C4-2B (cell line): ENCODE measurements at regions not wholly inside any gene's neighbourhood (a gene's known extent, or its start where the extent isn't known, plus 50 kb on each side); places are given as distances from the start of the nearest gene placed in this dataset.

Experiments
- ZFX ChIP-seq: fragments of 450-650 bp; IDR thresholded peaks from 2 replicates; pipeline ENCODE4 v1.6.1; 2017
- TF ChIP-seq, protein P1 (sequence below): fragments of 450-650 bp; conservative IDR thresholded peaks from 2 replicates; pipeline ENCODE4 v1.5.1; 2017; ENCODE audit warnings: mild to moderate bottlenecking

DNA sequence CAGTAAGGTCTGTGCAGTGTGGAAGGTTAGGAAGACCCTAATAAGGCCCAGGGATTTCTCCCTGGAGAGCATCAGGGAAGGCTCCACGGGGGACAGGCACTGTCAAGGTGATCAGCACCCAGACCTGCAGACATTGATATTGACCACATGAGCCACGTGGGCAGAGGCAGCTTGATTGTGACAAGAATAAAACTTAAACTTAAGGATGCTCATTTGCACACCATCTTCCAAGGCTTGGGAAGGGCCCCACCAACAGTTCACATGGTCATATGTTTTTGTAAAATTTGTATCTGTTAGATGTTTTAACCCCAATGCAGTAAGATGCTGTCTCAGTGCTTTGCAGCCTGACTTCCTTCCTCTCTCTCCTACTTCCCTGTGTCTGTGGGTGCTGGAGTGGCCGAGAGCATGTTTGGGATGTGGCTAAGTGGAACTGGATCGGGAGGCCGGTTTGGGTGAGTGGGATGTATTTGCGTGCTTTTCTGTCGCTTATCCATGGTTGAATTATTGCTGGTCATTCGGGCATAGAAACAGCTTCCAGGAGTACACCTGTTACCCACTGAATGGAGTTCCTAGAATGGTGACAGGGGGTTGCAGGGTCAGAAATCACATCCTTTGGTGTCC, 49.8 kb upstream of the OLIG2 start:
- TF ChIP-seq, protein P1, sequence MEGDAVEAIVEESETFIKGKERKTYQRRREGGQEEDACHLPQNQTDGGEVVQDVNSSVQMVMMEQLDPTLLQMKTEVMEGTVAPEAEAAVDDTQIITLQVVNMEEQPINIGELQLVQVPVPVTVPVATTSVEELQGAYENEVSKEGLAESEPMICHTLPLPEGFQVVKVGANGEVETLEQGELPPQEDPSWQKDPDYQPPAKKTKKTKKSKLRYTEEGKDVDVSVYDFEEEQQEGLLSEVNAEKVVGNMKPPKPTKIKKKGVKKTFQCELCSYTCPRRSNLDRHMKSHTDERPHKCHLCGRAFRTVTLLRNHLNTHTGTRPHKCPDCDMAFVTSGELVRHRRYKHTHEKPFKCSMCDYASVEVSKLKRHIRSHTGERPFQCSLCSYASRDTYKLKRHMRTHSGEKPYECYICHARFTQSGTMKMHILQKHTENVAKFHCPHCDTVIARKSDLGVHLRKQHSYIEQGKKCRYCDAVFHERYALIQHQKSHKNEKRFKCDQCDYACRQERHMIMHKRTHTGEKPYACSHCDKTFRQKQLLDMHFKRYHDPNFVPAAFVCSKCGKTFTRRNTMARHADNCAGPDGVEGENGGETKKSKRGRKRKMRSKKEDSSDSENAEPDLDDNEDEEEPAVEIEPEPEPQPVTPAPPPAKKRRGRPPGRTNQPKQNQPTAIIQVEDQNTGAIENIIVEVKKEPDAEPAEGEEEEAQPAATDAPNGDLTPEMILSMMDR, result no peak
- no peak for TF ChIP-seq ZFX
